Psoas muscle (tissue), 7 donors: ENCODE measurements at regions not wholly inside any gene's neighbourhood (a gene's known extent, or its start where the extent isn't known, plus 50 kb on each side); places are given as distances from the start of the nearest gene placed in this dataset.

Source experiments
- ATAC-seq, 4 donors: fragments of 200-7000 bp; cut with Tn5 transposase; one replicate each; pipeline ENCODE4 v1.9.1; 2020; ENCODE audit warnings: moderate library complexity in 3 of 4, mild to moderate bottlenecking in 2 of 4
- DNase-seq, 2 donors: peaks; one replicate each; pipeline ENCODE4 v3.0.0-alpha.2; 2020
- H3K27ac ChIP-seq: fragments of 200-600 bp; one replicate; pipeline ENCODE4 v1.8.0; 2022
- H3K27me3 ChIP-seq, 3 donors: fragments of 200-600 bp in 1 of 3; one replicate each; pipeline versions ENCODE4 v1.6.1 to v1.8.0; 2013 to 2022; ENCODE audit warnings: low read length in 2 of 3, mild to moderate bottlenecking in 2 of 3, moderate library complexity in 1 of 3; ENCODE audit not compliant: insufficient read depth in 3 of 3
- H3K36me3 ChIP-seq, 2 donors: fragments of 200-600 bp in 1 of 2; one replicate each; pipeline versions ENCODE4 v1.6.1 to v1.8.0; 2013 to 2022; ENCODE audit warnings: low read depth in 1 of 2, mild to moderate bottlenecking in 1 of 2, moderate library complexity in 1 of 2; ENCODE audit not compliant: insufficient read depth in 1 of 2
- H3K4me1 ChIP-seq: fragments of 200-600 bp; one replicate; pipeline ENCODE4 v1.8.0; 2022
- H3K4me3 ChIP-seq: fragments of 200-600 bp; one replicate; pipeline ENCODE4 v1.8.0; 2022; ENCODE audit warnings: mild to moderate bottlenecking
- H3K9me3 ChIP-seq: fragments of 200-600 bp; one replicate; pipeline ENCODE4 v1.8.0; 2022
- WGBS, 3 donors: extraction: QIAGEN DNeasy Blood & Tissue Kit; methylation state at CpG; one replicate each; pipeline versions ENCODE4 v1.1.6 to v1.1.7; 2013; 5-methylcytosine and 5-hydroxymethylcytosine counted together
- intact Hi-C, 2 donors: fragments of 100-400 bp; cut with DNase I; formaldehyde crosslinking; loops; one replicate each; pipeline versions ENCODE4 v1.11.0 to v1.14.2; 2022
- TF ChIP-seq, protein P1 (sequence below): fragments of 200-600 bp; IDR thresholded peaks from one replicate; pipeline ENCODE4 v1.8.0; 2022; ENCODE audit warnings: antibody characterized with exemption
- donor health status: healthy with polysubstance abuse.
- donor health status: DM: no; HTN: no; CAD: no; lungs with moderate emphysema.
- donor health status: Bipolar disorder and iron deficiency.
- donor health status: healthy.
- donor health status: DM: yes; HTN: yes; CAD: no.
- donor health status: DM: no; HTN: no; CAD: no.
- donor health status: DM: yes; HTN: yes; CAD: no.

DNA sequence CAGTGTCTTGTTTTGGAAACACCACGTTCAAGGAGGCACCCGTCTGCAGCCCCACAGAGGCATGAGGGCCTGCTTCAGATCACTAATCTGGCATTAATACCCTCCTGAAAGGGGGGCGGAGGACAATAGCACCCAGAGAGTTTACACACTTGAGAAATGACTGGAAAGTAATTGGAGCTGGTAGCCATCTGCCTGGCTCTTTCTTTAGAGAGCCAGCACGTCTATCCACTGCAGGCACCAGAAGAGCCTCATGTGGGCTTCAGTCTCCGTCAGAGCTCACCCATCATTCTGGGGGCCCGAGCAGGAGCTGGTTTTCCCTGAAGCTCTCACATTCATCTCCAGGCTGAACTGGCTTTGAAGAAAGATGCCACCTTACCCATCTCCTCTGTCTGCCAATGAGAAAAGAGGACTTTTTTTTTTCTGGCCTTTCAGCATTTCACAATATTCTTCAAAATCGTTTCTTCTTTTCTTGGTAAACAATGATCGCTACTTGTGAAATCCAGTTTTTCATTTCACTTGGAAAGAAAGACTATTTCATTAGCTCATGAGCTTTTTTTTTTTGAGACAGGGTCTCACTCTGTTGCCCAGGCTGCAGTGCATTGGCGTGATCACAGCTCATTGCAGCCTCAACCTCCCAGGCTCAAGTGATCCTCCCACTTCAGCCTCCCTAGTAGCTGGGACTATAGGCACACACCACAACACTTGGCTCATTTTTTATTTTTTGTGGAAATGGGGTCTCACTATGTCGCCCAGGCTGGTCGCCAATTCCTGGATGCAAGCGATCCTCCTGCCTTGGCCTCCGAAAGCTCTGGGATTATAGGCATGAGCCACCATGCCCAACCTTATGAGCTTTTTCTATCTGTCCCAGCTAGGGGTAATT lies 124.7 kb upstream of the ZNF217 start:
- WGBS, 3 donors: 81 to 86% (median 82%) methylated on average over 13 of the region's 13 CpGs
- H3K9me3 ChIP-seq: no peaks in the 10 kb centered on the region
- DNase-seq (no peak), ATAC-seq (no peak)
- H3K36me3 ChIP-seq: no peaks in the 10 kb centered on the region
- H3K4me1 ChIP-seq: no peaks in the 10 kb centered on the region
- TF ChIP-seq, protein P1, sequence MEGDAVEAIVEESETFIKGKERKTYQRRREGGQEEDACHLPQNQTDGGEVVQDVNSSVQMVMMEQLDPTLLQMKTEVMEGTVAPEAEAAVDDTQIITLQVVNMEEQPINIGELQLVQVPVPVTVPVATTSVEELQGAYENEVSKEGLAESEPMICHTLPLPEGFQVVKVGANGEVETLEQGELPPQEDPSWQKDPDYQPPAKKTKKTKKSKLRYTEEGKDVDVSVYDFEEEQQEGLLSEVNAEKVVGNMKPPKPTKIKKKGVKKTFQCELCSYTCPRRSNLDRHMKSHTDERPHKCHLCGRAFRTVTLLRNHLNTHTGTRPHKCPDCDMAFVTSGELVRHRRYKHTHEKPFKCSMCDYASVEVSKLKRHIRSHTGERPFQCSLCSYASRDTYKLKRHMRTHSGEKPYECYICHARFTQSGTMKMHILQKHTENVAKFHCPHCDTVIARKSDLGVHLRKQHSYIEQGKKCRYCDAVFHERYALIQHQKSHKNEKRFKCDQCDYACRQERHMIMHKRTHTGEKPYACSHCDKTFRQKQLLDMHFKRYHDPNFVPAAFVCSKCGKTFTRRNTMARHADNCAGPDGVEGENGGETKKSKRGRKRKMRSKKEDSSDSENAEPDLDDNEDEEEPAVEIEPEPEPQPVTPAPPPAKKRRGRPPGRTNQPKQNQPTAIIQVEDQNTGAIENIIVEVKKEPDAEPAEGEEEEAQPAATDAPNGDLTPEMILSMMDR: no peak
- H3K27ac ChIP-seq: no peak overlapping the region
- no peak overlapping the region for H3K4me3 ChIP-seq
- intact Hi-C loops: no loop called here
- H3K27me3 ChIP-seq: no peaks in the 10 kb centered on the region

DNA sequence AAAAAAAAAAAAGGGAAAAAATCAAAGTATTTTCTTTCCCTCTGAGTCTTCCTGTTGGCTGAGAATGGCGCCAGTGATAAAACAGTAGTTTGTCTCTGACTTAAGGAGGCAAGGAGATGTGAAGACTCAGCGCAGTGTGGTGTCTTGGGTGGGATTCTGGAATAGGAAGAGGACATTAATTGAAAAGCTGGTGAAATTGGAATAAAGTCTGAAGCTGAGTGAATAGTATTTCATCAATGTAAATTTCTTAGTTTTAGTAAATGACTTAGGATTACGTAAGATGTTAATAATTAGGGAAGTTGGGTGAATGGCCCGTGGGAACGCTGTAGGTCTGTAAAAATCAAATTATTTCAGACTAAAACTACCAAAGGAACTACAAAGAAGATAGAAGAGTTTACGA lies 122.8 kb upstream of the ZNF217 start:
- no peaks in the 10 kb centered on the region for H3K9me3 ChIP-seq
- no peaks in the 10 kb centered on the region for H3K4me1 ChIP-seq
- no peaks in the 10 kb centered on the region for H3K27me3 ChIP-seq
- TF ChIP-seq, protein P1: no peak
- H3K36me3 ChIP-seq: no peaks in the 10 kb centered on the region
- no peak for ATAC-seq
- H3K27ac ChIP-seq: no peak overlapping the region
- intact Hi-C loops: no loop called here
- no peak for DNase-seq
- no peak overlapping the region for H3K4me3 ChIP-seq
- 90 to 96% (median 92%) methylated on average over 6 of the region's 6 CpGs for WGBS, 3 donors

DNA sequence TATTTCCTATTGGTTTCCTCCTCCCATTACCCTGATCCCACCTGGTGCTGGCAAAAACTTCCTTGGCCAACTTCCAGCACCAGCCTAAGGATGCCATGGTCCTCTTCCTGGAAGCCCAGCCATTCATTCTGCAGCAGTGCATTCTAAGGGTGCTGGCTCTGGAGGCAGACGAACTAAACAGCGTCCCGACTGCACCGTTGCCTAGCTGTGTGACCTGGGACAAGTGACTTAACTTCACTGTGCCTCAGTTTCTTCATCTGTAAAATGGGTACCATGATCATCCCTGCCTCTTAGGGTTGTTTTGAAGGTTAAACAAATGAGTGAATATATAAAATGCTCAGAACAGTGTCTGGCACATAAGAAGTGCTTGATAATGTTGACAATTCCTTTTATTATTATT lies 120.9 kb upstream of the ZNF217 start:
- 86 to 89% (median 88%) methylated on average over 4 of the region's 4 CpGs for WGBS, 3 donors
- no peaks in the 10 kb centered on the region for H3K9me3 ChIP-seq
- DNase-seq (no peak), ATAC-seq (no peak)
- intact Hi-C loops: no loop called here
- TF ChIP-seq, protein P1: no peak
- H3K27me3 ChIP-seq: no peaks in the 10 kb centered on the region
- no peak overlapping the region for H3K4me3 ChIP-seq
- H3K36me3 ChIP-seq: no peaks in the 10 kb centered on the region
- no peak overlapping the region for H3K27ac ChIP-seq
- no peaks in the 10 kb centered on the region for H3K4me1 ChIP-seq

DNA sequence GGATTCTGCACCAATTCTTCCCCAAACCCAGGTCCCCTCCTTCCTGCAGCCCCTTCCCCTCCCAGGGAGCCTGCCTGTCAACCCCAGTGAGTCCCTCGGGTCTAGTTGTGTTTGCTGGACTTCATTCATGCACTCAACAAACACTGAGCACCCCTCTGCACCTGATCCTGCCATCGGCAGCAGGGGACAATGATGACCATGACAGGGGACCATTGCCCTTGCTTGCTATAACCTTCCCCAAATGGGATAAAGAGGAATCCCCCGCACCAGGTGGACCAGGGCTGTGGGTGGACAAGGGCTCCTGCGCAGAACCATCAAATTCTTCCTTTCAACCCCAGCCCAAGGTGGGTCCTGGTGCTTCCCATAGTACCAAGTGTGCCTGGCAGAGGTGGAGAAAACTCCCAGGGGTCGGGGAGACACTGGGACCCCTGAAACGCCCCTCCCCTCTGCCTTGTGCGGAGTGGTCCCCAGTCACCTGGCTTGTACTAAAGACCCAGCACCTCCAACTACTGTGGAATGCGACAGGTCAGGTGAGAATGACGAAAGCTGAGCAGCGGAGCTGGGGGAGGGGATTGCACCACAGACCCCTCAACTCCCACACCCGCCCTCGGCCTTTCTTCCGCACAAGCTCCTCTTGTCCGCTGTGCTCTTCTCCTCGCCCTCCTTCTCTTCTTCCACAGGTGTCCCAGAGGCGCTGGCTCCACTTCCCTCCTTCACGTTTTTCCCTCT lies 119.9 kb upstream of the ZNF217 start:
- no peaks in the 10 kb centered on the region for H3K27me3 ChIP-seq
- no peaks in the 10 kb centered on the region for H3K9me3 ChIP-seq
- no peak for ATAC-seq
- TF ChIP-seq, protein P1: no peak
- no peak overlapping the region for H3K4me3 ChIP-seq
- DNase-seq: no peak
- no peak overlapping the region for H3K27ac ChIP-seq
- intact Hi-C loops: no loop called here
- H3K36me3 ChIP-seq: no peaks in the 10 kb centered on the region
- 85 to 87% (median 85%) methylated on average over 17 of the region's 17 CpGs for WGBS, 3 donors
- no peaks in the 10 kb centered on the region for H3K4me1 ChIP-seq
